Choroid plexus epithelial cell (primary cell): ENCODE measurements at regions not wholly inside any gene's neighbourhood (a gene's known extent, or its start where the extent isn't known, plus 50 kb on each side); places are given as distances from the start of the nearest gene placed in this dataset.
"Not testable (repeated sequence)": the region's sequence is repeated elsewhere in the genome, so short reads cannot be mapped to it uniquely, and the experiment has no call there.

Experiments
- DNase-seq: peaks from one replicate; pipeline ENCODE4 v3.0.0-alpha.2; 2010; ENCODE audit warnings: low read depth
- H3K4me3 ChIP-seq: 2 replicates; pipeline ENCODE4 v1.5.1; 2011; ENCODE audit warnings: low read depth, mild to moderate bottlenecking, control low read depth, low read length, moderate library complexity
- CTCF ChIP-seq: conservative IDR thresholded peaks from 2 replicates; pipeline ENCODE4 v1.5.1; 2011; ENCODE audit warnings: low read depth, mild to moderate bottlenecking, control low read depth, inconsistent platforms, low read length, moderate library complexity

GRCh38 chr6:76166297-76166696 lies 93.8 kb upstream of the IMPG1 start:
- TF ChIP-seq CTCF, result no peak
- DNase-seq, result no peak
- no peak overlapping the region for H3K4me3 ChIP-seq

- no peak for TF ChIP-seq CTCF
- no peak overlapping the region for H3K4me3 ChIP-seq
- DNase-seq, result no peak
Observed at GRCh38 chr6:76165471-76166221, 93.2 kb upstream of the IMPG1 start.

GRCh38 chr6:76162811-76163210 lies 90.3 kb upstream of the IMPG1 start:
- H3K4me3 ChIP-seq, result no peak overlapping the region
- no peak for DNase-seq
- TF ChIP-seq CTCF, result no peak

GRCh38 chr6:76157800-76158199 lies 85.3 kb upstream of the IMPG1 start:
- peak; percentile 1 for DNase-seq
- not testable (repeated sequence) for H3K4me3 ChIP-seq

- no peak for DNase-seq
- H3K4me3 ChIP-seq, result no peak overlapping the region
- no peak for TF ChIP-seq CTCF
Observed at GRCh38 chr6:76135481-76135880, 63.0 kb upstream of the IMPG1 start.

GRCh38 chr6:76134651-76135050 lies 62.2 kb upstream of the IMPG1 start:
- no peak overlapping the region for H3K4me3 ChIP-seq
- TF ChIP-seq CTCF, result no peak
- DNase-seq, result no peak

GRCh38 chr6:76124018-76124417 lies 51.6 kb upstream of the IMPG1 start:
- TF ChIP-seq CTCF, result no peak
- no peak overlapping the region for H3K4me3 ChIP-seq
- DNase-seq, result no peak
